GM10266 (cell line): ENCODE measurements at regions not wholly inside any gene's neighbourhood (a gene's known extent, or its start where the extent isn't known, plus 50 kb on each side); places are given as distances from the start of the nearest gene placed in this dataset.

Experiments
- DNase-seq: peaks from one replicate; pipeline ENCODE4 v3.0.0; 2012; ENCODE audit errors: extremely low spot score
- TF ChIP-seq, protein P1 (sequence below): IDR thresholded peaks from 2 replicates; pipeline ENCODE4 v1.5.1; 2012; ENCODE audit warnings: mild to moderate bottlenecking, low read depth; ENCODE audit not compliant: control insufficient read depth, insufficient read depth; ENCODE audit errors: missing control alignments

DNA sequence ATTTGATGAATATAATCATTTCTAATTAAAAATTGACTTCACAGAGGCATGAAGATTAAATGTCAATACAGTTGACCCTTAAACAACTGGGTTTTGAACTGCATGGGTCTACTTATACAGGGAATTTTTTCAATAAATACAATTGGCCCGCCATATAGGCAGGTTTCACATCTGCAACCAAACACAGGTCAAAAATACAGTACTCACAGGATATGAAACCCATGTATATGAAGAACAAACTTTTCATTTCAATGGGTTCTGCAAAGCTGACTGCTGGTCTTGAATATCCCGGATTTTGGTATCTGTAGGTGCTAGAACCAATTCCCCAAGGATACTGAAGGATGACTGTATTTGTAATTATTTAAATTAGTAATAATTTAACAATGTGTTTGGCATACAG is 555.6 kb downstream of the EPHA4 start:
- DNase-seq: no peak
- TF ChIP-seq, protein P1, sequence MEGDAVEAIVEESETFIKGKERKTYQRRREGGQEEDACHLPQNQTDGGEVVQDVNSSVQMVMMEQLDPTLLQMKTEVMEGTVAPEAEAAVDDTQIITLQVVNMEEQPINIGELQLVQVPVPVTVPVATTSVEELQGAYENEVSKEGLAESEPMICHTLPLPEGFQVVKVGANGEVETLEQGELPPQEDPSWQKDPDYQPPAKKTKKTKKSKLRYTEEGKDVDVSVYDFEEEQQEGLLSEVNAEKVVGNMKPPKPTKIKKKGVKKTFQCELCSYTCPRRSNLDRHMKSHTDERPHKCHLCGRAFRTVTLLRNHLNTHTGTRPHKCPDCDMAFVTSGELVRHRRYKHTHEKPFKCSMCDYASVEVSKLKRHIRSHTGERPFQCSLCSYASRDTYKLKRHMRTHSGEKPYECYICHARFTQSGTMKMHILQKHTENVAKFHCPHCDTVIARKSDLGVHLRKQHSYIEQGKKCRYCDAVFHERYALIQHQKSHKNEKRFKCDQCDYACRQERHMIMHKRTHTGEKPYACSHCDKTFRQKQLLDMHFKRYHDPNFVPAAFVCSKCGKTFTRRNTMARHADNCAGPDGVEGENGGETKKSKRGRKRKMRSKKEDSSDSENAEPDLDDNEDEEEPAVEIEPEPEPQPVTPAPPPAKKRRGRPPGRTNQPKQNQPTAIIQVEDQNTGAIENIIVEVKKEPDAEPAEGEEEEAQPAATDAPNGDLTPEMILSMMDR: no peak

DNA sequence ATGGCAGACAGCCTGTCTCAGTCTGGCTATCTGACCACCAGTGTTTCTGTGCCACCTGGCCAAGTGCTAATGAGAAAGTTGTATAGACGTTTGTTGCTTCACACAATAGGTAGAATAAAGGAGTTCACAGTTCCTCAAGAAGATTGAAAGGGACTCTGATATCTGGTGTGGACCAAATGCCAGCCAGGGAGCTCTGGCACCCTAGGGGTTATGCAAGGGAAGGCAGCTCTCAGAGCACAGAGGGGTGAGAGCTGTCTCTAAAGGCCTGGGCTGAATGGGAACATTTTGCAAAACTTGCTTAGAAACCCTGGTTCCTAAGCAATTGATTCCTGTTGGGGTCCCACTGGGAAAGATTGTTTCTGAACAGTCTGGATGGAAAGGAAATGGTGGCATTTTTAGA is 553.8 kb downstream of the EPHA4 start:
- DNase-seq: no peak
- TF ChIP-seq, protein P1: no peak

DNA sequence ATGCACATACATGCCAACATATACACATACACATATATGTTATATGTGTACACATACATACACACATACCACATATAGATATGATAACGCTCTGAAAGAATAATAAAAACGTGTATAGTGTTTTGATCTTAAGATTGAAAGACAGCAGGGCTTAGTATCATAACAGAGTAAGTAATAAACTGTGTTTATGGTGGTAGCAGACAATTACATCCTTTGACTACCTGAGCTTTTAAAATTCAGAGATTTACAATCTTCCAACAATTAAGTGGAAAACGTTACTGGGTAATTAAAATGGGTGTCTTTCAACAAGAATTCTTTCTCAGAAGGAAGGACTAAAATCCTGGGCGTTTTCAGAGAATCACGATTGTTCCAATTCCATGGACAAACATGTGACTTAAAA is 552.4 kb downstream of the EPHA4 start:
- no peak for DNase-seq
- TF ChIP-seq, protein P1: no peak

DNA sequence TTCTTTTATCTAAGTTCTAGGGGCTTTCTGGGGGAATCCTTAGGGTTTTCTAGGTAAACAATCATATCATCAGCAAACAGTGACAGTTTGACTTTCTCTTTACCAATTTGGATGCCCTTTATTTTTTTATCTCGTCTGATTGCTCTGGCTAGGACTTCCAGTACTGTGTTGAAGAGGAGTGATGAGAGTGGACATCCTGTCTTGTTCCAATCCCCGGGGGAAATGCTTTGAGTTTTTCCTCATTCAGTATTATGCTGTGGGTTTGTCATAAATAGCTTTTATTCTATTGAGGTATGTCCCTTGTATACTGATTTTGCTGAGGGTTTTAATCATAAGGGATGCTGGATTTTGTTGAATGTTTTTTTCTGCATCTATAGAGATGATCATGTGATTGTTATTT is 549.5 kb downstream of the EPHA4 start:
- TF ChIP-seq, protein P1: no peak
- no peak for DNase-seq

DNA sequence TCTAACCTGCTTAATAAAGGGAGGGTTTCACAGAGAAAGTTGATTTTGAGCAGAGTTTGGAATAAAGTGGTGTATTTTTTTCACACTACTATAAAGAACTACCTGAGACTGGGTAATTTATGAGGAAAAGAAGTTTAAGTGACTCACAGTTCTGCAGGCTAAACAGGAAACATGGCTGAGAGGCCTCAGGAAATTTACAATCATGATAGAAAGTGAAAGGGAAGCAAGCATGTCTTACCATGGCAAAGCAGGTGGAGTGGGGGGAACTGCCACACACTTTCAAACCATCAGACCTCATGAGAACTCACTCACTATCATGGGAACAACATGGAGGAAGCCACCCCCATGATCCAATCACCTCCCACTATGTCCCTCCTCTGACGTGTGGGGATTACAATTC is 546.7 kb downstream of the EPHA4 start:
- no peak for DNase-seq
- TF ChIP-seq, protein P1: no peak

DNA sequence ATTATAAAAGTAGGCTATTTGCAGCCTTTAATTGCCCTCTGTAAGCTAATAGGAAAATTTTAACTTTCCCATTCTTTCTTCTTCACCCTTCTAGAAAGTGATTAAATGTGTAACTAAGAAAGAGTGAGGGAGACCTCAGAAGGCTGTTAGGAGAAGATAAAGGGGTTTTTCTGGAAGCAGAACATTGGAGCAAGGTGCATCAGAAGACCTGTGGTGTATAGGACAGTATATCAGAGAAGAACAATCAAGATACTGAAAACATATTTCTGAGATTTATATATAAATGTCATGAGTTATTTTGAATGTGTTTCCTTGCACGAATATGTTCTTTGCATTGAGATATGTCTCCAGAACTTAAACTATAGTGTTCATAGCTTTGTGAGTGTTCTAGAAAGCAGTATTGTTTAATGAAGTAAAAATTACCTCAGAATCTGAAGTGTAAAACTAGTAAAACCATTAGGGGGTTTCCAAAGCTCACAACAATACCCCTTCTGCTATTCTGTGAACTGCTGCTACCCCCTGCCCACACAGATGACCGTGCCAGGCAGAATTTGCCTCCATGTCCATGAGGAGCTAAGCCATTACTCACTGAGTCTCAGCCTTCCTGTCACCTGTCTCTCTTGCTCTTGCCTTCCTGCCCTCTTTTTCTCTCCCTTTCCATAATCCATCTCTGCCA is 537.9 kb downstream of the EPHA4 start:
- TF ChIP-seq, protein P1: no peak
- no peak for DNase-seq

DNA sequence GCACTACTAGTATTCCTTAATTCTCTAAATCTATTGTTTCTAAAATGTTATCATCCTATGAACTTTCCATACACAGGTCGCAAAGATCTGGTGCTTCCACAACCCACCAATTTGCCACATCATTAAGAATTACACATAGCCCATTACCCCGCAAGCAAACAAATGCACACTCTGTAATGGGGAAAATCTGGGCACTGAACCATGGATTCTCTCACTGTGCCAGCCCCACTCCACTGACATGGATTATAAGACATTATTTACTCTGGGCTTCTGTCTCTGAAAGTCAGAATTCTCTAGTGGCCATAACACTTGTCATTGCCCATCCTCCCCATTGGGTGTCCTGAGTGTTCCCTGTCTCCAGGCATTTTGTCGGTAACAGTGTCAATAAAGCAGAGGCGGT is 537.1 kb downstream of the EPHA4 start:
- TF ChIP-seq, protein P1: no peak
- DNase-seq: no peak
